Naive thymus-derived CD4-positive, alpha-beta T cell (primary cell): ENCODE measurements at regions not wholly inside any gene's neighbourhood (a gene's known extent, or its start where the extent isn't known, plus 50 kb on each side); places are given as distances from the start of the nearest gene placed in this dataset.

Experiments
- ATAC-seq: fragments of 150-1000 bp; cut with Tn5 transposase; 2 replicates; pipeline ENCODE4 v1.10.0; 2021; ENCODE audit warnings: mild to moderate bottlenecking, moderate library complexity
- CTCF ChIA-PET: fragments of 350-600 bp; sonication (Branson Sonifier 250); formaldehyde crosslinking; loops from one replicate; lab custom pipeline; 2021; ENCODE audit warnings: antibody characterized with exemption; lab: Charles Lee
- POLR2A ChIA-PET: fragments of 350-600 bp; sonication (Branson Sonifier 250); formaldehyde crosslinking; loops from one replicate; lab custom pipeline; 2021; ENCODE audit warnings: antibody characterized with exemption, inconsistent platforms; lab: Charles Lee
- DNase-seq, 9 donors: peaks; one replicate each; pipeline versions ENCODE4 v3.0.0 to v3.0.0-alpha.2; 2020 to 2022; ENCODE audit warnings: mixed read lengths in 1 of 9
- H3K27ac ChIP-seq: one replicate; pipeline ENCODE4 v1.7.0; 2013; ENCODE audit warnings: mild to moderate bottlenecking, low read depth, low read length, moderate library complexity
- H3K27me3 ChIP-seq, 2 donors: one replicate each; pipeline ENCODE4 v1.7.0; 2013; ENCODE audit warnings: low read length in 2 of 2, mild to moderate bottlenecking in 2 of 2, moderate library complexity in 2 of 2; ENCODE audit not compliant: control insufficient read depth in 2 of 2, insufficient read depth in 2 of 2
- H3K36me3 ChIP-seq, 3 experiments: 1 replicate in 2 of 3; 2 replicates in 1 of 3; pipeline ENCODE4 v1.7.0; 2013; ENCODE audit warnings: low read length in 3 of 3, mild to moderate bottlenecking in 3 of 3, moderate library complexity in 1 of 3; ENCODE audit not compliant: insufficient read depth in 3 of 3, control insufficient read depth in 2 of 3
- H3K4me1 ChIP-seq, 2 donors: one replicate each; pipeline ENCODE4 v1.7.0; 2013; ENCODE audit warnings: low read length in 2 of 2, mild to moderate bottlenecking in 2 of 2, moderate library complexity in 1 of 2; ENCODE audit not compliant: control insufficient read depth in 2 of 2, insufficient read depth in 2 of 2
- H3K4me3 ChIP-seq: 2 replicates; pipeline ENCODE4 v1.7.0; 2013; ENCODE audit warnings: mild to moderate bottlenecking, low read length
- H3K9me3 ChIP-seq, 3 experiments: 1 replicate in 2 of 3; 2 replicates in 1 of 3; pipeline ENCODE4 v1.7.0; 2013; ENCODE audit warnings: low read length in 3 of 3; ENCODE audit not compliant: control insufficient read depth in 2 of 3
- H3K27ac Mint-ChIP-seq, 9 donors: one replicate each; pipeline ENCODE4 v1.8.0; 2020 to 2022; ENCODE audit warnings: mixed read lengths in 9 of 9, mild to moderate bottlenecking in 8 of 9, moderate library complexity in 5 of 9, inconsistent platforms in 2 of 9
- H3K27me3 Mint-ChIP-seq, 5 donors: one replicate each; pipeline ENCODE4 v1.8.0; 2021 to 2022; ENCODE audit warnings: mixed read lengths in 5 of 5, mild to moderate bottlenecking in 1 of 5
- H3K36me3 Mint-ChIP-seq, 5 donors: one replicate each; pipeline ENCODE4 v1.8.0; 2020 to 2022; ENCODE audit warnings: mixed read lengths in 5 of 5, mild to moderate bottlenecking in 3 of 5, inconsistent platforms in 1 of 5
- H3K4me1 Mint-ChIP-seq, 7 donors: one replicate each; pipeline ENCODE4 v1.8.0; 2020 to 2022; ENCODE audit warnings: mixed read lengths in 7 of 7, mild to moderate bottlenecking in 3 of 7, inconsistent platforms in 1 of 7
- H3K4me3 Mint-ChIP-seq, 10 donors: one replicate each; pipeline ENCODE4 v1.8.0; 2020 to 2022; ENCODE audit warnings: mild to moderate bottlenecking in 10 of 10, mixed read lengths in 10 of 10, moderate library complexity in 6 of 10, inconsistent platforms in 2 of 10
- H3K9me3 Mint-ChIP-seq, 11 donors: one replicate each; pipeline ENCODE4 v1.8.0; 2020 to 2022; ENCODE audit warnings: mixed read lengths in 11 of 11, mild to moderate bottlenecking in 4 of 11, inconsistent platforms in 1 of 11, moderate library complexity in 1 of 11
- intact Hi-C, 2 donors: fragments of 100-400 bp; cut with micrococcal nuclease; formaldehyde crosslinking; loops; one replicate each; pipeline ENCODE4 v1.15.1; 2023

DNA sequence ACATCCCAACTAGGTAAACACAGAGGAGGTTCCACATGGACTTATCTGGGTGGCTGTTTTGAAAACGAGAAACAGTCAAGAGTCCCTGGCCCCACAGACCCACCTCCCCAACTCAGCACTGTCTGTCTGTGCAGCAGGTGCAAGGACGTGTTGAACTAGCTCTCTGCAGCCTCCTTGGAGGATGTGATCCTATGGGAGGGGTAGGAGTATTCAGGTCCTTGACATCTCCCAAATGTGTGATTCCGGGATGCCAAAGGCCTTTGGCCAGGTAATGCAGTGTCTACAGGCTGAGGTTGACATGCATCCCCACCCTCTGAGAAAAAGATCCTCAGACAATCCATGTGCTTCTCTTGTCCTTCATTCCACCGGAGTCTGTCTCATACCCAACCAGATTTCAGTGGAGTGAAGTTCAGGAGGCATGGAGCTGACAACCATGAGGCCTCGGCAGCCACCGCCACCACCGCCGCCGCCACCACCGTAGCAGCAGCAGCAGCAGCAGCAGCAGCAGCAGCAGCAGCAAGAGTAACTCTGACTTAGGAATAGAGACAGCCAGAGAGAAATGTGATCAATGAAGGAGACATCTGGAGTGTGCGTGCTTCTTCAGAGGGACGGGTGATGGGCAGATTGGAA lies 151.6 kb upstream of the CAMK1G start:
- Mint-ChIP-seq H3K27me3 (peaks cover 6 to 45% (median 28%) of the 10 kb centered on the region in 5 donors), H3K4me1 (no peaks in the 10 kb centered on the region), H3K4me3 (no peak overlapping the region), H3K27ac (no peak overlapping the region), H3K36me3 (no peaks in the 10 kb centered on the region), H3K9me3 (no peaks in the 10 kb centered on the region)
- POLR2A ChIA-PET: no interaction called here
- Histone ChIP-seq H3K27ac (no peak overlapping the region), H3K4me3 (no peak overlapping the region), H3K36me3 (no peaks in the 10 kb centered on the region), H3K27me3 (peaks cover 0 to 4% of the 10 kb centered on the region in 2 donors), H3K9me3 (no peaks in the 10 kb centered on the region), H3K4me1 (no peaks in the 10 kb centered on the region)
- DNase-seq (no peak), ATAC-seq (no peak)
- intact Hi-C loops: no loop called here
- CTCF ChIA-PET: no interaction called here

DNA sequence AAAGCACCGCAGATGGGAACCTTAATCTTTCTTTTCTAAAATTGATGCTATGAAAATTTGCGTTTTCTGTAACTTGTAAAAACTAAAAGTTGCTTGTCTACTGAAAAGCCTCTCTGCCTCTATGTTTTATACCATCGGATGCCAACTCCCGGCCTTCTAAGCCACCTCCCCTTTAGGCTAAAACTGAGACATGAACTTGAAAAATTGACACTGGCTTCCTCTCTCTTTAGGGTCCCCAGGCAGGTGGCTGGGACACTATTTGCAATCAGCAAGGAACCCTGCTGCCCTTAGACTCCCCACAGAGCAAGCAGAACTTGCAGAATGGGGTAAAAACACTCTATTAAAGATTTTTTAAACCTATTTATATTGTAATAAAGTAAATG lies 151.1 kb upstream of the CAMK1G start:
- Mint-ChIP-seq H3K9me3 (no peaks in the 10 kb centered on the region), H3K27ac (no peak overlapping the region), H3K36me3 (no peaks in the 10 kb centered on the region), H3K27me3 (peaks cover 6 to 50% (median 26%) of the 10 kb centered on the region in 5 donors), H3K4me3 (no peak overlapping the region), H3K4me1 (no peaks in the 10 kb centered on the region)
- H3K36me3 ChIP-seq: no peaks in the 10 kb centered on the region
- no peaks in the 10 kb centered on the region for H3K4me1 ChIP-seq
- no peaks in the 10 kb centered on the region for H3K9me3 ChIP-seq
- POLR2A ChIA-PET: no interaction called here
- H3K27me3 ChIP-seq: peaks cover 0 to 4% of the 10 kb centered on the region in 2 donors
- ATAC-seq: no peak
- H3K27ac ChIP-seq: no peak overlapping the region
- intact Hi-C loops: no loop called here
- CTCF ChIA-PET: no interaction called here
- no peak overlapping the region for H3K4me3 ChIP-seq
- no peak for DNase-seq

DNA sequence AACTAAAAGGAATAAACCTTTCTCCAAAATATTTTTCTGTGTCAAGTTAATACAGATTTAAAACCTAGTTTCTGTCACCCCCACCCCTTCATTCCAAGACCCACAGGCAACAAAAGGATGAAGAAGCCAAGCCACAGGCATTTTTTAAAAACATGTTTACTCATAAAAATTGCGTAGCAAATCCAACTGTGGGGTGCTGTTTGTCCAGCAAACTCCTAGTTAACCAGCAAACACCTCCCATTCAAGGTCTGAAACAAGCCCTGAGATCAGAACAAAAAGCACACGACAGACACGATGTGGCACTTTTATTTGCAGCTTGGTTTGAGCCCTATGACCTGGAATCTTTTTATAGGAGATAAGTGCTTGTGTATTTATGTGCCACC lies 149.9 kb upstream of the CAMK1G start:
- Mint-ChIP-seq H3K4me1 (no peaks in the 10 kb centered on the region), H3K36me3 (peaks cover 0 to 1% (median 0%) of the 10 kb centered on the region in 5 donors), H3K9me3 (peaks cover 0 to 3% (median 0%) of the 10 kb centered on the region in 11 donors), H3K27me3 (peaks cover 6 to 45% (median 17%) of the 10 kb centered on the region in 5 donors), H3K27ac (no peak overlapping the region), H3K4me3 (no peak overlapping the region)
- Histone ChIP-seq H3K36me3 (no peaks in the 10 kb centered on the region), H3K27me3 (peaks cover 0 to 4% of the 10 kb centered on the region in 2 donors), H3K27ac (no peak overlapping the region), H3K9me3 (no peaks in the 10 kb centered on the region), H3K4me1 (no peaks in the 10 kb centered on the region), H3K4me3 (no peak overlapping the region)
- ChIA-PET CTCF (no interaction called here), POLR2A (no interaction called here)
- ATAC-seq (no peak), DNase-seq (no peak)
- intact Hi-C loops: no loop called here

- Mint-ChIP-seq H3K4me1 (no peaks in the 10 kb centered on the region), H3K27me3 (peaks cover 6 to 41% (median 14%) of the 10 kb centered on the region in 5 donors), H3K9me3 (peaks cover 0 to 7% (median 0%) of the 10 kb centered on the region in 11 donors), H3K36me3 (peaks cover 0 to 5% (median 0%) of the 10 kb centered on the region in 5 donors), H3K27ac (no peak overlapping the region), H3K4me3 (no peak overlapping the region)
- ChIA-PET POLR2A (no interaction called here), CTCF (no interaction called here)
- H3K36me3 ChIP-seq: no peaks in the 10 kb centered on the region
- peaks cover 0 to 4% of the 10 kb centered on the region in 2 donors for H3K27me3 ChIP-seq
- no peaks in the 10 kb centered on the region for H3K9me3 ChIP-seq
- H3K4me3 ChIP-seq: no peak overlapping the region
- no peak for ATAC-seq
- DNase-seq: no peak
- no peak overlapping the region for H3K27ac ChIP-seq
- intact Hi-C loops: no loop called here
- no peaks in the 10 kb centered on the region for H3K4me1 ChIP-seq
These were observed 149.4 kb upstream of the CAMK1G start for GRCh38 chr1:209434066-209434465.

DNA sequence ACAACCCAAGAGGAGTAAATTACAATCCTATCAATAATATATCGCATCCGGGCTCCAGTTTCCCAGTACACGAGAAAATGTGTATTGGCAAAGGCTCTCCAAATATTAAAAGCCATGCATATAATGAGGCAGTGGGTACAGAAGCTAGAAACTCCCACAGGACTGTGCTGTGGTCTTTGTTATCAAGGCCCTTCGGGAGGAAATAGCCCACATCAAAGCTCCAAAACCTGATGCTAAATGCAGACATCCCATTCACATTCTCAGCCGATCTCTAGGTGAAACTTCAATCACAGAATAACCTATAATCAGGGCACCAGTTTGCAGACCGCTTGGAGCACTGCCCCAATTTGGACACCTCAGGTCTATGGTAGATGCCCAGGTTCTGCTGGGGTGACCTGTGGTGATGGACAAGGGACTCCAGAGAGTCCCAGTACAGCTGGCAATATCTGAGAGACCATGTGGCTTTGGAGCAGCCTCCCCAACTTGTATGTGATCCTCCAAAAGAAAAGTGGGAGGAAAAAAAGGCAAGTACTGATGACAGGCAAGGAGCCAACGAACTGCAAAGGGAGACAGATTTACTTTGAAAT lies 148.8 kb upstream of the CAMK1G start:
- no peaks in the 10 kb centered on the region for H3K4me1 Mint-ChIP-seq
- ChIA-PET CTCF (no interaction called here), POLR2A (no interaction called here)

GRCh38 chr1:209435654-209436566 lies 147.6 kb upstream of the CAMK1G start:
- Mint-ChIP-seq H3K4me1 (no peaks in the 10 kb centered on the region), H3K27me3 (peaks cover 0 to 30% (median 21%) of the 10 kb centered on the region in 5 donors), H3K27ac (no peak overlapping the region), H3K36me3 (peaks cover 0 to 9% (median 0%) of the 10 kb centered on the region in 5 donors), H3K9me3 (peaks cover 0 to 19% (median 4%) of the 10 kb centered on the region in 11 donors), H3K4me3 (no peak overlapping the region)
- H3K4me3 ChIP-seq: no peak overlapping the region
- intact Hi-C loops: no loop called here
- no peaks in the 10 kb centered on the region for H3K36me3 ChIP-seq
- ATAC-seq (peak; percentile 64), DNase-seq (peak in 3 of 9 donors; percentile 5 to 39 (median 10))
- ChIA-PET CTCF (no interaction called here), POLR2A (no interaction called here)
- no peak overlapping the region for H3K27ac ChIP-seq
- H3K27me3 ChIP-seq: peaks cover 0 to 4% of the 10 kb centered on the region in 2 donors
- H3K9me3 ChIP-seq: no peaks in the 10 kb centered on the region
- no peaks in the 10 kb centered on the region for H3K4me1 ChIP-seq

More for the DNA sequence above, 148.8 kb upstream of the CAMK1G start:
- ATAC-seq (no peak), DNase-seq (no peak)
- Histone ChIP-seq H3K27ac (no peak overlapping the region), H3K4me1 (no peaks in the 10 kb centered on the region), H3K27me3 (peaks cover 0 to 4% of the 10 kb centered on the region in 2 donors), H3K4me3 (no peak overlapping the region), H3K36me3 (no peaks in the 10 kb centered on the region), H3K9me3 (no peaks in the 10 kb centered on the region)
- Mint-ChIP-seq H3K9me3 (peaks cover 0 to 13% (median 0%) of the 10 kb centered on the region in 11 donors), H3K27me3 (peaks cover 6 to 38% (median 14%) of the 10 kb centered on the region in 5 donors), H3K27ac (no peak overlapping the region), H3K36me3 (peaks cover 0 to 5% (median 0%) of the 10 kb centered on the region in 5 donors), H3K4me3 (no peak overlapping the region)
- intact Hi-C loops: no loop called here
